IMR-90 (cell line): ENCODE measurements at regions not wholly inside any gene's neighbourhood (a gene's known extent, or its start where the extent isn't known, plus 50 kb on each side); places are given as distances from the start of the nearest gene placed in this dataset.

ENCODE experiments used
- ATAC-seq: fragments of 200-7000 bp; cut with Tn5 transposase; 2 replicates; pipeline ENCODE4 v1.9.1; 2020; ENCODE audit warnings: low read depth, mild to moderate bottlenecking, moderate library complexity
- BruUV-seq: library from RNA; stranded (reverse); fragments of 400-500 nt; replicated peaks from 2 replicates; lab custom pipeline; 2021; lab: Mats Ljungman, UMichigan
- CTCF ChIA-PET: fragments of 300-600 bp; formaldehyde crosslinking; extraction: SDS; loops from one replicate; lab custom pipeline; 2021; ENCODE audit warnings: antibody characterized with exemption; lab: Yijun Ruan, JAX
- POLR2A ChIA-PET: fragments of 300-600 bp; sonication (Branson Sonifier 250); formaldehyde crosslinking; loops from one replicate; lab custom pipeline; 2022; ENCODE audit warnings: antibody characterized with exemption; ENCODE audit not compliant: unreplicated experiment; lab: Charles Lee
- DNase-seq: peaks from one replicate; pipeline ENCODE4 v3.0.0; 2013
- H2AFZ ChIP-seq: replicated peaks from 2 replicates; pipeline ENCODE3; 2013; ENCODE audit warnings: low read length, mild to moderate bottlenecking; ENCODE audit not compliant: poor library complexity
- H2AK5ac ChIP-seq: 2 replicates; pipeline ENCODE4 v1.6.1; 2013; ENCODE audit warnings: low read depth, low read length, inconsistent platforms
- H2AK9ac ChIP-seq: replicated peaks from 2 replicates; pipeline ENCODE3; 2013; ENCODE audit warnings: mild to moderate bottlenecking, low read depth, low read length, moderate library complexity; ENCODE audit not compliant: poor library complexity
- H2BK120ac ChIP-seq: 2 replicates; pipeline ENCODE4 v1.6.1; 2013; ENCODE audit warnings: low read depth, low read length, inconsistent platforms
- H2BK15ac ChIP-seq: 3 replicates; pipeline ENCODE4 v1.6.1; 2013; ENCODE audit warnings: low read depth, low read length, inconsistent platforms
- H2BK20ac ChIP-seq: 2 replicates; pipeline ENCODE4 v1.6.1; 2013; ENCODE audit warnings: low read depth, mild to moderate bottlenecking, inconsistent platforms, low read length, moderate library complexity
- H2BK5ac ChIP-seq: 2 replicates; pipeline ENCODE4 v1.6.1; 2013; ENCODE audit warnings: mild to moderate bottlenecking, low read depth, low read length, inconsistent platforms; ENCODE audit not compliant: poor library complexity, severe bottlenecking
- H3K14ac ChIP-seq: replicated peaks from 2 replicates; pipeline ENCODE4 v1.6.1; 2013; ENCODE audit warnings: low read depth, low read length, inconsistent platforms
- H3K18ac ChIP-seq: 2 replicates; pipeline ENCODE4 v1.6.1; 2013; ENCODE audit warnings: low read depth, low read length, control low read depth
- H3K23ac ChIP-seq: 2 replicates; pipeline ENCODE4 v1.6.1; 2013; ENCODE audit warnings: low read depth, low read length, inconsistent platforms
- H3K27ac ChIP-seq: 2 replicates; pipeline ENCODE4 v1.5.1; 2013; ENCODE audit warnings: mild to moderate bottlenecking, control low read depth, low read length; ENCODE audit not compliant: insufficient read depth
- H3K27me3 ChIP-seq: 2 replicates; pipeline ENCODE4 v1.6.1; 2013; ENCODE audit warnings: low read length; ENCODE audit not compliant: control insufficient read depth, insufficient read depth
- H3K36me3 ChIP-seq: 2 replicates; pipeline ENCODE4 v1.6.1; 2013; ENCODE audit warnings: low read length, mixed read lengths; ENCODE audit not compliant: control insufficient read depth, insufficient read depth
- H3K4ac ChIP-seq: 2 replicates; pipeline ENCODE4 v1.6.1; 2013; ENCODE audit warnings: low read depth, low read length, inconsistent platforms
- H3K4me1 ChIP-seq: 2 replicates; pipeline ENCODE4 v1.6.1; 2013; ENCODE audit warnings: low read length, mixed read lengths; ENCODE audit not compliant: control insufficient read depth, insufficient read depth
- H3K4me2 ChIP-seq: 2 replicates; pipeline ENCODE4 v1.6.1; 2013; ENCODE audit warnings: low read depth, mild to moderate bottlenecking, control low read depth, low read length, moderate library complexity
- H3K4me3 ChIP-seq: 2 replicates; pipeline ENCODE4 v1.5.1; 2013; ENCODE audit warnings: low read depth, mild to moderate bottlenecking, control low read depth, low read length, moderate library complexity; ENCODE audit not compliant: insufficient read depth
- H3K56ac ChIP-seq: 2 replicates; pipeline ENCODE4 v1.6.1; 2013; ENCODE audit warnings: low read length, inconsistent platforms; ENCODE audit not compliant: insufficient read depth; ENCODE audit errors: extremely low read depth
- H3K79me1 ChIP-seq, 2 experiments: 2 replicates each; pipeline ENCODE4 v1.6.1; 2013; ENCODE audit warnings: low read length in 2 of 2, inconsistent platforms in 1 of 2, low read depth in 1 of 2
- H3K9ac ChIP-seq: 2 replicates; pipeline ENCODE4 v1.6.1; 2013; ENCODE audit warnings: low read depth, low read length, control low read depth
- H3K9me1 ChIP-seq: 2 replicates; pipeline ENCODE4 v1.6.1; 2013; ENCODE audit warnings: low read length, inconsistent platforms; ENCODE audit not compliant: insufficient read depth
- H3K9me3 ChIP-seq: 2 replicates; pipeline ENCODE4 v1.6.1; 2013; ENCODE audit warnings: low read length; ENCODE audit not compliant: control insufficient read depth, insufficient read depth
- H4K20me1 ChIP-seq: 2 replicates; pipeline ENCODE4 v1.6.1; 2013; ENCODE audit warnings: low read length, inconsistent platforms; ENCODE audit not compliant: insufficient read depth
- H4K5ac ChIP-seq: 2 replicates; pipeline ENCODE4 v1.6.1; 2013; ENCODE audit warnings: mild to moderate bottlenecking, low read depth, low read length, control low read depth
- H4K8ac ChIP-seq, 2 experiments: 2 replicates each; pipeline ENCODE4 v1.6.1; 2013; ENCODE audit warnings: low read depth in 2 of 2, low read length in 2 of 2, control low read depth in 1 of 2, inconsistent platforms in 1 of 2
- H4K91ac ChIP-seq: 2 replicates; pipeline ENCODE4 v1.6.1; 2013; ENCODE audit warnings: low read depth, low read length, inconsistent platforms; ENCODE audit not compliant: insufficient read depth
- BHLHE40 ChIP-seq: fragments of 150-350 bp; IDR thresholded peaks from 2 replicates; pipeline ENCODE4 v1.6.1; 2016; ENCODE audit warnings: mild to moderate bottlenecking, low read depth, low read length
- RAD21 ChIP-seq: IDR thresholded peaks from 2 replicates; pipeline ENCODE4 v1.6.1; 2012; ENCODE audit warnings: low read length, improper control_type of control experiment
- SMC3 ChIP-seq: fragments of 150-350 bp; IDR thresholded peaks from 2 replicates; pipeline ENCODE4 v1.6.1; 2016; ENCODE audit warnings: low read depth, mild to moderate bottlenecking, antibody characterized with exemption, low read length, moderate library complexity
- WGBS, 2 experiments: methylation state at CpG; one replicate each; pipeline versions ENCODE4 v1.1.5 to v1.1.7; 2013; ENCODE audit warnings: missing lambda C conversion rate in 2 of 2; ENCODE audit not compliant: insufficient read length in 1 of 2; ENCODE audit errors: extremely low coverage in 2 of 2; 5-methylcytosine and 5-hydroxymethylcytosine counted together
- dilution Hi-C: fragments of 300-500 bp; cut with HindIII; formaldehyde crosslinking; loops from one replicate; pipeline ENCODE4 v1.14.3; 2018; ENCODE audit warnings: low sequenced_read_pairs; ENCODE audit not compliant: unreplicated experiment
- in situ Hi-C: fragments of 300-500 bp; cut with MboI; formaldehyde crosslinking; loops from 3 replicates; pipeline ENCODE4 v1.14.3; 2019; ENCODE audit warnings: low sequenced_read_pairs, inconsistent platforms, mixed read lengths
- intact Hi-C: fragments of 100-400 bp; cut with micrococcal nuclease; formaldehyde crosslinking; loops from 2 replicates; pipeline ENCODE4 v1.10.0; 2022

- no peaks in the 10 kb centered on the region for H4K20me1 ChIP-seq
- no peak overlapping the region for H2BK20ac ChIP-seq
- no peak overlapping the region for H3K18ac ChIP-seq
- H4K5ac ChIP-seq: no peak overlapping the region
- WGBS, 2 experiments: 86% methylated on average over 2 of the region's 10 CpGs; no CpG with 5 or more reads in 1 of the 2 experiments
- no peak overlapping the region for H2BK5ac ChIP-seq
- H2AFZ ChIP-seq: no peak overlapping the region
- dilution Hi-C loops: no loop called here
- in situ Hi-C loops: no loop called here
- no peak overlapping the region for H3K14ac ChIP-seq
- no peak overlapping the region for H3K27ac ChIP-seq
- POLR2A ChIA-PET: no interaction called here
- no peaks in the 10 kb centered on the region for H3K9me1 ChIP-seq
- no peaks in the 10 kb centered on the region for H3K36me3 ChIP-seq
- no peak overlapping the region for H3K23ac ChIP-seq
- H4K8ac ChIP-seq: no peak overlapping the region
- no peak overlapping the region for H3K56ac ChIP-seq
- no peaks in the 10 kb centered on the region for H3K4me1 ChIP-seq
- no peak overlapping the region for H3K4me2 ChIP-seq
- DNase-seq (no peak), ATAC-seq (no peak)
- H3K9me3 ChIP-seq: peaks cover 5% of the 10 kb centered on the region; the same call in 1 of the 2 replicates
- H3K4ac ChIP-seq: no peak overlapping the region
- no peak overlapping the region for H3K4me3 ChIP-seq
- no peaks in the 10 kb centered on the region for H3K27me3 ChIP-seq
- H2AK9ac ChIP-seq: no peak overlapping the region
- BruUV-seq: no TSS peak
- H3K79me1 ChIP-seq: no peaks in the 10 kb centered on the region
- no peak overlapping the region for H3K9ac ChIP-seq
- H2BK120ac ChIP-seq: no peak overlapping the region
- CTCF ChIA-PET: no interaction called here
- H2BK15ac ChIP-seq: no peak overlapping the region
- no peak overlapping the region for H4K91ac ChIP-seq
- no peak for TF ChIP-seq SMC3
- TF ChIP-seq RAD21: no peak
- no peak for TF ChIP-seq BHLHE40
- H2AK5ac ChIP-seq: no peak overlapping the region
- intact Hi-C loops: no loop called here
These were observed 180.3 kb downstream of the PTBP2 start for GRCh38 chr1:96901783-96902363.
